ENCODE measurements at regions not wholly inside any gene's neighbourhood (a gene's known extent, or its start where the extent isn't known, plus 50 kb on each side); places are given as distances from the start of the nearest gene placed in this dataset.
A peak's percentile ranks its signal among the peaks of the same experiment; 100 is the strongest.

DNA sequence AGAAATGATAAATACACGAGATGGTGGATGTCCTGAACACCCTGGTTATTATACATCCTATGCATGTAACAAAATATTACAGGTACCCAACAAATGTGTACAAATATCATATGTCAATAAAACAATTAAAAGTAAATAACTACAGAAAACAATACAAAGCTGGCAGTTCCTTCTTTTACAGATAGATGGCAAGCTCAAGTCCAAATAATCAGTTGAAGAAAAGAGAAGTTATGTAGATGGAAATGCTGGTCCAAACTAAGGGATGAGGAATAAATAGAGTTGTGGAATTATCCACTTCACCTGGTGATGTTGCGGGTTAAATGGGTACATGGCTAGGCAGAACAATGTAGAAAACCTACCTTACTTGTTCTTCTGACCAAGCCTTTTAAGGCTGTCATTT is 79.4 kb downstream of the PALM2AKAP2 start:
- H3F3A ChIP-seq (ENCODE audit: insufficient read depth, low read length), result no peaks in the 10 kb centered on the region
- H2AFZ ChIP-seq (ENCODE audit: low read length), result no peak overlapping the region
- H3K4me2 ChIP-seq (ENCODE audit: low read length), result no peak overlapping the region
- H3K79me2 ChIP-seq (ENCODE audit: insufficient read depth, low read length), result no peaks in the 10 kb centered on the region
- H3K36me3 ChIP-seq (ENCODE audit: insufficient read depth, low read length), result no peaks in the 10 kb centered on the region
- no peaks in the 10 kb centered on the region for H3K9me2 ChIP-seq (ENCODE audit: low read depth, low read length)
- H3K4me1 ChIP-seq (ENCODE audit: insufficient read depth, low read length, severe bottlenecking), result no peaks in the 10 kb centered on the region
- H4K20me1 ChIP-seq (ENCODE audit: insufficient read depth, low read length), result no peaks in the 10 kb centered on the region
- H3K9ac ChIP-seq (ENCODE audit: low read length), result no peak overlapping the region
- no peak overlapping the region for H3K4me3 ChIP-seq (ENCODE audit: low read depth, low read length, poor library complexity, severe bottlenecking)
- H3K27ac ChIP-seq (ENCODE audit: low read depth, low read length, poor library complexity, severe bottlenecking), result no peak overlapping the region
- TF ChIP-seq EZH2 (IDR thresholded peaks at IDR 0.05; ENCODE audit: borderline replicate concordance, low read length), result no peak
- TF ChIP-seq, protein P1, sequence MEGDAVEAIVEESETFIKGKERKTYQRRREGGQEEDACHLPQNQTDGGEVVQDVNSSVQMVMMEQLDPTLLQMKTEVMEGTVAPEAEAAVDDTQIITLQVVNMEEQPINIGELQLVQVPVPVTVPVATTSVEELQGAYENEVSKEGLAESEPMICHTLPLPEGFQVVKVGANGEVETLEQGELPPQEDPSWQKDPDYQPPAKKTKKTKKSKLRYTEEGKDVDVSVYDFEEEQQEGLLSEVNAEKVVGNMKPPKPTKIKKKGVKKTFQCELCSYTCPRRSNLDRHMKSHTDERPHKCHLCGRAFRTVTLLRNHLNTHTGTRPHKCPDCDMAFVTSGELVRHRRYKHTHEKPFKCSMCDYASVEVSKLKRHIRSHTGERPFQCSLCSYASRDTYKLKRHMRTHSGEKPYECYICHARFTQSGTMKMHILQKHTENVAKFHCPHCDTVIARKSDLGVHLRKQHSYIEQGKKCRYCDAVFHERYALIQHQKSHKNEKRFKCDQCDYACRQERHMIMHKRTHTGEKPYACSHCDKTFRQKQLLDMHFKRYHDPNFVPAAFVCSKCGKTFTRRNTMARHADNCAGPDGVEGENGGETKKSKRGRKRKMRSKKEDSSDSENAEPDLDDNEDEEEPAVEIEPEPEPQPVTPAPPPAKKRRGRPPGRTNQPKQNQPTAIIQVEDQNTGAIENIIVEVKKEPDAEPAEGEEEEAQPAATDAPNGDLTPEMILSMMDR (IDR thresholded peaks at IDR 0.05; ENCODE audit: low read length), result 0 out of 2 replicates have a peak, but pooled peaks have one; percentile 18
- H3K27me3 ChIP-seq (ENCODE audit: insufficient read depth, low read length), result peaks cover 3% of the 10 kb centered on the region; the same call in 1 of the 2 replicates
- H3K9me3 ChIP-seq (ENCODE audit: low read length), result no peaks in the 10 kb centered on the region

DNA sequence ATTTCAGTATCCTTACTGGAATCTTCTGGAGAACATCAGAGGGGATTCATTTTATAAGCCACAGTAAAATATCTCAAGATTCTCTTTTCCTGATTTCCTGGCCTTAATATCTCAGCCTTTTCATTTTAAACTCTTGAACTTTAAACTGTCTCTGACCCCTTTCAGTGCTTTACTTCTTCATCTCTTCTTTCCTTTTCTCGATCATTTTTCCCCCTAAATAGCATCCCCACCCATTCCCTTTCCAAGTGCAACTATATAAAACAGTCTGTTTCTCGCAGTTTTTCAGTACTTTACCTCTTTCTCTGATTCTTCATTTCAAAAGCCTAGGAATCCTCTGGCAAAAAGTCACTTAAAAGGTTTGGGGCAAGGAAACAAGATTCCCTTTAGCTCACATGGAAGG is 80.5 kb downstream of the PALM2AKAP2 start:
- no peaks in the 10 kb centered on the region for H3K4me1 ChIP-seq (ENCODE audit: insufficient read depth, low read length, severe bottlenecking)
- no peaks in the 10 kb centered on the region for H3K9me2 ChIP-seq (ENCODE audit: low read depth, low read length)
- TF ChIP-seq, protein P1 (IDR thresholded peaks at IDR 0.05; ENCODE audit: low read length), result no peak
- no peak for TF ChIP-seq EZH2 (IDR thresholded peaks at IDR 0.05; ENCODE audit: borderline replicate concordance, low read length)

DNA sequence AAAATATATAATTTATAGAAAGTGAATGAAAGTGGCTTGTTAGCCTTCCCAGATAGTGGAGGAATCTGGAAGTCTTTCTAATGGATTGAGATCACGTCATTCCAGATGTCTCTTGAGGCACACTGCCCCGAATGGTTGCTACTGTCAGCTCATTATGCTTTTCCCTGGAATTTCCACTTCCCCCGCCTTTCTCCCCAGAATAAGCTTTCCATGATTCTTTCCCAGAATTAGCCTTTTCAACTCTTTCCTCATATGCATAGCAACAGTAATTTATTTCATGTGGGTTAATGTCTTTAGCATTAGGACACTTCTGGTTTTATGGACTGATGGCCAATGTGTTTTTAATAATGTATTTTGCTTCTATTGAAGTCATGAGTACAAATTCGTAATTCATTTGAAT is 81.5 kb downstream of the PALM2AKAP2 start:
- Histone ChIP-seq H3K9me2 (ENCODE audit: low read depth, low read length) (no peaks in the 10 kb centered on the region), H3K36me3 (ENCODE audit: insufficient read depth, low read length) (no peaks in the 10 kb centered on the region), H4K20me1 (ENCODE audit: insufficient read depth, low read length) (no peaks in the 10 kb centered on the region), H3K4me3 (ENCODE audit: low read depth, low read length, poor library complexity, severe bottlenecking) (no peak overlapping the region), H3K4me1 (ENCODE audit: insufficient read depth, low read length, severe bottlenecking) (no peaks in the 10 kb centered on the region), H3K27me3 (ENCODE audit: insufficient read depth, low read length) (peaks cover 4% of the 10 kb centered on the region; the same call in 1 of the 2 replicates), H3F3A (ENCODE audit: insufficient read depth, low read length) (no peaks in the 10 kb centered on the region), H3K9ac (ENCODE audit: low read length) (no peak overlapping the region), H3K9me3 (ENCODE audit: low read length) (no peaks in the 10 kb centered on the region), H3K79me2 (ENCODE audit: insufficient read depth, low read length) (no peaks in the 10 kb centered on the region), H2AFZ (ENCODE audit: low read length) (no peak overlapping the region), H3K27ac (ENCODE audit: low read depth, low read length, poor library complexity, severe bottlenecking) (no peak overlapping the region), H3K4me2 (ENCODE audit: low read length) (no peak overlapping the region)
- TF ChIP-seq, protein P1 (IDR thresholded peaks at IDR 0.05; ENCODE audit: low read length), result no peak
- TF ChIP-seq EZH2 (IDR thresholded peaks at IDR 0.05; ENCODE audit: borderline replicate concordance, low read length), result no peak

More for the DNA sequence above, 80.5 kb downstream of the PALM2AKAP2 start:
- Histone ChIP-seq H3K9ac (ENCODE audit: low read length) (no peak overlapping the region), H3K4me3 (ENCODE audit: low read depth, low read length, poor library complexity, severe bottlenecking) (no peak overlapping the region), H3K4me2 (ENCODE audit: low read length) (no peak overlapping the region), H3K36me3 (ENCODE audit: insufficient read depth, low read length) (no peaks in the 10 kb centered on the region), H3K79me2 (ENCODE audit: insufficient read depth, low read length) (no peaks in the 10 kb centered on the region), H3F3A (ENCODE audit: insufficient read depth, low read length) (no peaks in the 10 kb centered on the region), H3K27ac (ENCODE audit: low read depth, low read length, poor library complexity, severe bottlenecking) (no peak overlapping the region), H3K27me3 (ENCODE audit: insufficient read depth, low read length) (peaks cover 3% of the 10 kb centered on the region; the same call in 1 of the 2 replicates), H4K20me1 (ENCODE audit: insufficient read depth, low read length) (no peaks in the 10 kb centered on the region), H3K9me3 (ENCODE audit: low read length) (no peaks in the 10 kb centered on the region), H2AFZ (ENCODE audit: low read length) (no peak overlapping the region)
